Ovary (tissue), 7 donors: ENCODE measurements at regions not wholly inside any gene's neighbourhood (a gene's known extent, or its start where the extent isn't known, plus 50 kb on each side); places are given as distances from the start of the nearest gene placed in this dataset.

ENCODE experiments used
- DNase-seq, 5 donors: peaks; one replicate each; pipeline ENCODE4 v3.0.0-alpha.2; 2019 to 2020
- H3K27ac ChIP-seq, 2 donors: fragments of 200-600 bp; one replicate each; pipeline versions ENCODE4 v1.5.1 to v1.8.0; 2019 to 2022
- H3K27me3 ChIP-seq: fragments of 200-600 bp; one replicate; pipeline ENCODE4 v1.8.0; 2022
- H3K36me3 ChIP-seq: fragments of 200-600 bp; sonication (generic); one replicate; pipeline ENCODE4 v1.5.1; 2019
- H3K4me1 ChIP-seq: one replicate; pipeline ENCODE4 v1.8.1; 2013; ENCODE audit warnings: mild to moderate bottlenecking, moderate library complexity; ENCODE audit not compliant: insufficient read depth
- H3K4me3 ChIP-seq: fragments of 200-600 bp; sonication (generic); one replicate; pipeline ENCODE4 v1.5.1; 2017
- H3K9me3 ChIP-seq, 2 donors: fragments of 200-600 bp in 1 of 2; sonication (generic) in 1 of 2; one replicate each; pipeline versions ENCODE4 v1.5.1 to v1.8.1; 2013 to 2019; ENCODE audit warnings: mild to moderate bottlenecking in 1 of 2, moderate library complexity in 1 of 2
- EP300 ChIP-seq: sonication (generic); formaldehyde crosslinking; IDR thresholded peaks from one replicate; pipeline ENCODE4 v1.6.1; 2017; ENCODE audit warnings: antibody characterized with exemption
- POLR2A ChIP-seq: fragments of 450-650 bp; IDR thresholded peaks from one replicate; pipeline ENCODE4 v1.6.1; 2017; ENCODE audit warnings: antibody characterized with exemption, mild to moderate bottlenecking, moderate library complexity
- WGBS, 3 donors: extraction: QIAGEN DNeasy Blood & Tissue Kit in 1 of 3; methylation state at CpG; one replicate each; pipeline versions ENCODE4 v1.1.5 to v1.1.7; 2013 to 2017; 5-methylcytosine and 5-hydroxymethylcytosine counted together
- intact Hi-C, 4 donors: fragments of 100-400 bp; cut with DNase I; formaldehyde crosslinking; loops; one replicate each; pipeline versions ENCODE4 v1.11.0 to v1.15.1; 2022 to 2023
- TF ChIP-seq, protein P1 (sequence below), 3 donors: fragments of 450-650 bp in 2 of 3; fragments of 200-600 bp in 1 of 3; IDR thresholded peaks; one replicate each; pipeline versions ENCODE4 v1.5.1 to v1.8.0; 2016 to 2022; ENCODE audit warnings: antibody characterized with exemption in 3 of 3, mild to moderate bottlenecking in 1 of 3
- donor health status: DM: no; HTN: no; CAD: no; lungs with moderate emphysema.
- donor health status: DM: no; HTN: no; CAD: no.
- donor health status: Bipolar disorder and iron deficiency.
- donor health status: DM: no; HTN: no; CAD: no.
- donor health status: DM: yes; HTN: yes; CAD: no.

DNA sequence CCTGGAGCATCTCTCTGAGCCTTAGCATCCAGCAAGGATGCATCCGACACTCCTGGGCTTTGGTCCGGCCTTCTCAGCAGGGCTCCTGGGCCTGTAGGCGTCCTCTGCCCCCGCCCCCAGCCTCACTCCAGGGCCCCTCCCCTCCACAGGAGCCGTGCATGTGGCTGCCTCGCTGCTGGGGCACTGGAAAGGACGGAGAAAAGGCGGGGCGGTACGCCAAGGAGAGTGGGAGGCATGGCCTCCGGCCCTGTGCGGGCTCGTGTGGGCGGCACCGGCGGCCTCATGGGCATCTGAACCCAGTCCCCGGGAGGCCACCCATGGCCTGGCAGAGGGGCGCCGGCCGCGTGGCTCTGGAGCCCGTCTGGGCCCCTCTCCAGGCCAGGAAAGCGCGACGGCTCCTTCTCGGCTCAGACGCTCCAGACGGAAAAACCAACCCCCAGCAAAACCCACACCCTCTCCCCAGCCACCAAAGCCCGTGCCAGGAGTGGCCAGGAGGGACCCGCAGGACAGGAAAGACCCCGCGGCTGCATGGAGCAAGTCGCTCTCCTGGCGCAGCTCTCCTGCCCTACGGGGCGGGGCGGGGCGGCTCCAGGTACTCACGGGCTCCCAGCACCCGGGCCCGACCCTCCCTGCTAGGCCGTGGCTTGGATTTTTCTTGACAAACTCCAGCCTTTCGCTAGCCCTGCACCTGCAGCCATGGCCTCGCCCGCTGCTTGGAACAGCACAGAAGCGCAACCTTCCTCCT, 419.9 kb downstream of the QKI start:
- Histone ChIP-seq H3K27me3 (no peaks in the 10 kb centered on the region), H3K4me1 (no peaks in the 10 kb centered on the region), H3K36me3 (no peaks in the 10 kb centered on the region), H3K4me3 (no peak overlapping the region), H3K9me3 (no peaks in the 10 kb centered on the region), H3K27ac (no peak overlapping the region)
- 81 to 93% (median 82%) methylated on average over 46 of the region's 46 CpGs for WGBS, 3 donors
- no peak for DNase-seq
- intact Hi-C loops, result no loop called here
- TF ChIP-seq POLR2A, result no peak
- TF ChIP-seq, protein P1, sequence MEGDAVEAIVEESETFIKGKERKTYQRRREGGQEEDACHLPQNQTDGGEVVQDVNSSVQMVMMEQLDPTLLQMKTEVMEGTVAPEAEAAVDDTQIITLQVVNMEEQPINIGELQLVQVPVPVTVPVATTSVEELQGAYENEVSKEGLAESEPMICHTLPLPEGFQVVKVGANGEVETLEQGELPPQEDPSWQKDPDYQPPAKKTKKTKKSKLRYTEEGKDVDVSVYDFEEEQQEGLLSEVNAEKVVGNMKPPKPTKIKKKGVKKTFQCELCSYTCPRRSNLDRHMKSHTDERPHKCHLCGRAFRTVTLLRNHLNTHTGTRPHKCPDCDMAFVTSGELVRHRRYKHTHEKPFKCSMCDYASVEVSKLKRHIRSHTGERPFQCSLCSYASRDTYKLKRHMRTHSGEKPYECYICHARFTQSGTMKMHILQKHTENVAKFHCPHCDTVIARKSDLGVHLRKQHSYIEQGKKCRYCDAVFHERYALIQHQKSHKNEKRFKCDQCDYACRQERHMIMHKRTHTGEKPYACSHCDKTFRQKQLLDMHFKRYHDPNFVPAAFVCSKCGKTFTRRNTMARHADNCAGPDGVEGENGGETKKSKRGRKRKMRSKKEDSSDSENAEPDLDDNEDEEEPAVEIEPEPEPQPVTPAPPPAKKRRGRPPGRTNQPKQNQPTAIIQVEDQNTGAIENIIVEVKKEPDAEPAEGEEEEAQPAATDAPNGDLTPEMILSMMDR (IDR thresholded peaks at IDR 0.05), result no peak
- no peak for TF ChIP-seq EP300

DNA sequence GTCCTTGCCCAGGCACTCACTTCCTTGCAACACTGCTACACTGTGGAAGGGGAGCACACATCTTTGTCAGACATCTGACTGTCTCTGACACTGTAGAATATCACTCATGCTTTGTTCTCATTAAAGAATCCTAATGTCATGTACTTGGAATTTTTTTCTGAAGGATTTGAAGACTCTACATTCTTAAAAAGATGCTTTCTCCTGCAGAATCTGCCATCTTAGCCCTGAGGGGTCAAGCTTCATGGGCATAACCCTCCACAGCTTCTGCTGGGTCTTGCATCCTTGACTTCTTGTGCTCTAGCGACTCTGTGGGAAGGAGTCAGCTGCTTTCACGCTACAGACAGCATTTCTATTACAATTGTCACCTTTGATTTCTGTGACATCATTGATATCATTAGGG, 417.2 kb downstream of the QKI start:
- intact Hi-C loops, result no loop called here
- Histone ChIP-seq H3K4me1 (no peaks in the 10 kb centered on the region), H3K27me3 (no peaks in the 10 kb centered on the region), H3K9me3 (no peaks in the 10 kb centered on the region), H3K27ac (no peak overlapping the region), H3K4me3 (no peak overlapping the region), H3K36me3 (no peaks in the 10 kb centered on the region)
- 93 to 95% (median 94%) methylated on average over 2 of the region's 2 CpGs for WGBS, 3 donors
- TF ChIP-seq POLR2A (no peak), EP300 (no peak)
- TF ChIP-seq, protein P1 (IDR thresholded peaks at IDR 0.05), result no peak
- DNase-seq, result no peak

DNA sequence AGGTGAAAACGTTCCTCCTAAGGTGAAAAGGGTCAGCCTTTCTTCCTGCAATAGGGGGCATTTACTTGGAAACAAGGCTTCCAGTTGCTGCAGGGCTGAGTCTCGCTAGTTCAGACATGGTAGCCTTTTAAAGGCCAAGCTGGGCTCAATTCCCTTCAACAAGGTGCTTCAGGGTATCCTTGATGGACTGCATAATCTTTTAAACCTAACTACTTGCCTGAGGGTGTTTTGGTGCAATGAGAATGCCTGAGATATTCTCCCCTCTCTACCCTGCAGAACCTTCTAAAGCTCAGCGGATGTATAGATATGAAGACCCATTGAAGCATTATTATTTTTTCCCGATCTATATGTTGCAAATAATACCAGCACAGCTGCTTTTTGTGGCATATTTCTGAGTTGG, 416.1 kb downstream of the QKI start:
- H3K36me3 ChIP-seq, result no peaks in the 10 kb centered on the region
- no peaks in the 10 kb centered on the region for H3K4me1 ChIP-seq
- DNase-seq, result no peak
- no peaks in the 10 kb centered on the region for H3K9me3 ChIP-seq
- no peak overlapping the region for H3K27ac ChIP-seq
- TF ChIP-seq, protein P1 (IDR thresholded peaks at IDR 0.05), result no peak
- TF ChIP-seq EP300, result no peak
- no peak for TF ChIP-seq POLR2A
- intact Hi-C loops, result no loop called here
- WGBS, 3 donors, result 76 to 86% (median 79%) methylated on average over 4 of the region's 4 CpGs
- H3K27me3 ChIP-seq, result no peaks in the 10 kb centered on the region
- no peak overlapping the region for H3K4me3 ChIP-seq

DNA sequence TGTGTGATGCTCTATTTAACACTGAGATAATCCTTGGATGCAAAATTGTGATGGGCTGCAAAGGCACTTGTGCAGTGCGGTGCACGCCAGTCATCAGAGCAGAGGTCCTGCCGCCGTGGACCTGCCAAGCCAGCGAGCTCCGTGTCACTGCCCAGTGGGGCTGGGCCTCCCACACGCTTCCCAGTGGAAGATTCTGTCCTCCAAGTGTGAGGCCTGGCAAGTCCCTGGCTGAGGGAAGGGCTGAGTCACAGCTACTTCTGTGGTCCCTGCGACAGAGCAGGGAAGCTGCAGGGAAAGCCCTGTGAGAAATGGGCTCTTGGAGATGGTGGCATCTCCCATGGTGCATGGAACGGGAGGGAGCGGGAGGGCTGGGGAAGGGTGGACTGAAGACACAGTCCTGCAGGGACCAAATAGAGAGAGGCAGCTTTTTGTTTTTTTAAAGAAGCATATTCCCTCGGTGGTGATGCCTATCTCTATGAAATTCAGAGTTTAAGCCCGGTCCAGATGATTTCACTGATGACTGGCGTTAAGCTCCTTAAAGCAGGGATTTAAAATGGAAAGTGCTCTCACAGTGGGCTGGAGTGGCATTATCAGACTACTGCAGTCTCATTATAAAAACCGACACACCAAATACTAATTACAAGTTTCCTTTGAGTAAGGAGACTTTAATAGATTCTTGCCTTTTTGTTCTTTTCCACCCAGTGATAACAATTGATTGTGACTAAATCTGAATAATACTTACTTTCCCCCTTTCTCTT, 413.7 kb downstream of the QKI start:
- Histone ChIP-seq H3K9me3 (no peaks in the 10 kb centered on the region), H3K4me3 (no peak overlapping the region), H3K36me3 (no peaks in the 10 kb centered on the region), H3K27me3 (no peaks in the 10 kb centered on the region), H3K4me1 (no peaks in the 10 kb centered on the region), H3K27ac (no peak overlapping the region)
- DNase-seq, result no peak
- TF ChIP-seq POLR2A, result no peak
- no peak for TF ChIP-seq EP300
- TF ChIP-seq, protein P1 (IDR thresholded peaks at IDR 0.05), result no peak
- intact Hi-C loops, result no loop called here
- 72 to 80% (median 78%) methylated on average over 14 of the region's 14 CpGs for WGBS, 3 donors
